ENCODE measurements at regions not wholly inside any gene's neighbourhood (a gene's known extent, or its start where the extent isn't known, plus 50 kb on each side); places are given as distances from the start of the nearest gene placed in this dataset.

GRCh38 chr13:74003374-74003773 lies 130.8 kb downstream of the KLF12 start:
- intact Hi-C loops (cut with DNase I) = no loop called here
- no peak for TF ChIP-seq CTCF (IDR thresholded peaks at IDR 0.05)

GRCh38 chr13:74000876-74001275 lies 133.3 kb downstream of the KLF12 start:
- H3K4me3 ChIP-seq = no peak overlapping the region
- H3K4me1 ChIP-seq = peaks cover 0 to 9% of the 10 kb centered on the region in 2 donors
- no peaks in the 10 kb centered on the region for H3K36me3 ChIP-seq
- no peak overlapping the region for H3K27ac ChIP-seq
- H3K27me3 ChIP-seq = no peaks in the 10 kb centered on the region
- H3K9me3 ChIP-seq = no peaks in the 10 kb centered on the region
- no peak for DNase-seq (ENCODE audit: low spot score in 2 of 2)
- no peak for TF ChIP-seq CTCF (IDR thresholded peaks at IDR 0.05)
- intact Hi-C loops (cut with DNase I) = no loop called here

More at GRCh38 chr13:74003374-74003773, 130.8 kb downstream of the KLF12 start:
- Histone ChIP-seq H3K27me3 (no peaks in the 10 kb centered on the region), H3K9me3 (no peaks in the 10 kb centered on the region), H3K27ac (no peak overlapping the region), H3K4me1 (peaks cover 0 to 9% of the 10 kb centered on the region in 2 donors), H3K4me3 (no peak overlapping the region), H3K36me3 (no peaks in the 10 kb centered on the region)
- no peak for DNase-seq (ENCODE audit: low spot score in 2 of 2)

- Histone ChIP-seq H3K9me3 (no peaks in the 10 kb centered on the region), H3K36me3 (no peaks in the 10 kb centered on the region), H3K4me3 (no peak overlapping the region), H3K27ac (no peak overlapping the region), H3K27me3 (no peaks in the 10 kb centered on the region), H3K4me1 (peaks cover 0 to 9% of the 10 kb centered on the region in 2 donors)
- TF ChIP-seq CTCF (IDR thresholded peaks at IDR 0.05) = no peak
- intact Hi-C loops (cut with DNase I) = no loop called here
- no peak for DNase-seq (ENCODE audit: low spot score in 2 of 2)
Observed at GRCh38 chr13:73998631-73999030, 135.6 kb downstream of the KLF12 start.

GRCh38 chr13:73997964-73998363 lies 136.2 kb downstream of the KLF12 start:
- H3K36me3 ChIP-seq = no peaks in the 10 kb centered on the region
- DNase-seq (ENCODE audit: low spot score in 2 of 2) = no peak
- no peak for TF ChIP-seq CTCF (IDR thresholded peaks at IDR 0.05)
- H3K27ac ChIP-seq = no peak overlapping the region
- no peak overlapping the region for H3K4me3 ChIP-seq
- H3K9me3 ChIP-seq = no peaks in the 10 kb centered on the region
- H3K27me3 ChIP-seq = no peaks in the 10 kb centered on the region
- intact Hi-C loops (cut with DNase I) = no loop called here
- peaks cover 0 to 3% of the 10 kb centered on the region in 2 donors for H3K4me1 ChIP-seq

GRCh38 chr13:73996569-73996968 lies 137.6 kb downstream of the KLF12 start:
- no peak for TF ChIP-seq CTCF (IDR thresholded peaks at IDR 0.05)
- Histone ChIP-seq H3K4me3 (no peak overlapping the region), H3K9me3 (no peaks in the 10 kb centered on the region), H3K27ac (no peak overlapping the region), H3K4me1 (peaks cover 0 to 3% of the 10 kb centered on the region in 2 donors), H3K36me3 (no peaks in the 10 kb centered on the region), H3K27me3 (no peaks in the 10 kb centered on the region)
- DNase-seq (ENCODE audit: low spot score in 2 of 2) = no peak
- intact Hi-C loops (cut with DNase I) = no loop called here

GRCh38 chr13:73995736-73996135 lies 138.5 kb downstream of the KLF12 start:
- DNase-seq (ENCODE audit: low spot score in 2 of 2) = no peak
- Histone ChIP-seq H3K9me3 (no peaks in the 10 kb centered on the region), H3K4me3 (no peak overlapping the region), H3K36me3 (no peaks in the 10 kb centered on the region), H3K27ac (peak overlapping the region in 1 of 2 donors; percentile 0), H3K27me3 (no peaks in the 10 kb centered on the region), H3K4me1 (peaks cover 0 to 3% of the 10 kb centered on the region in 2 donors)
- intact Hi-C loops (cut with DNase I) = no loop called here
- no peak for TF ChIP-seq CTCF (IDR thresholded peaks at IDR 0.05)
